Gastroesophageal sphincter (tissue), 4 donors: ENCODE measurements at regions not wholly inside any gene's neighbourhood (a gene's known extent, or its start where the extent isn't known, plus 50 kb on each side); places are given as distances from the start of the nearest gene placed in this dataset.
"Not testable (repeated sequence)": the region's sequence is repeated elsewhere in the genome, so short reads cannot be mapped to it uniquely, and the experiment has no call there.

Source experiments
- ATAC-seq: fragments of 150-250 bp; one replicate; pipeline ENCODE4 v1.9.1; 2016; ENCODE audit warnings: mild to moderate bottlenecking, moderate library complexity
- H3K27ac ChIP-seq, 4 donors: fragments of 200-600 bp; sonication (generic) in 3 of 4; 1 replicate in 3 of 4; 2 replicates in 1 of 4; pipeline ENCODE4 v1.5.1; 2016 to 2019
- H3K27me3 ChIP-seq: fragments of 200-600 bp; sonication (generic); one replicate; pipeline ENCODE4 v1.5.1; 2019
- H3K36me3 ChIP-seq, 2 donors: fragments of 200-600 bp; sonication (generic); one replicate each; pipeline ENCODE4 v1.5.1; 2019; ENCODE audit warnings: control low read depth in 1 of 2
- H3K4me1 ChIP-seq, 3 donors: fragments of 200-600 bp; sonication (generic); 1 replicate in 2 of 3; 2 replicates in 1 of 3; pipeline ENCODE4 v1.5.1; 2016 to 2019; ENCODE audit warnings: control low read depth in 2 of 3
- H3K4me3 ChIP-seq, 2 donors: fragments of 200-600 bp; sonication (generic); one replicate each; pipeline ENCODE4 v1.5.1; 2019; ENCODE audit warnings: mild to moderate bottlenecking in 1 of 2, moderate library complexity in 1 of 2
- H3K9me3 ChIP-seq, 3 donors: fragments of 200-600 bp; sonication (generic); one replicate each; pipeline ENCODE4 v1.5.1; 2017 to 2019; ENCODE audit warnings: control low read depth in 2 of 3
- CTCF ChIP-seq, 4 experiments: fragments of 200-600 bp in 2 of 4; fragments of 450-650 bp in 2 of 4; sonication (generic) in 1 of 4; IDR thresholded peaks; one replicate each; pipeline ENCODE4 v1.5.1; 2017 to 2019; ENCODE audit warnings: antibody characterized with exemption in 4 of 4, mild to moderate bottlenecking in 2 of 4, moderate library complexity in 2 of 4
- EP300 ChIP-seq: sonication (generic); formaldehyde crosslinking; IDR thresholded peaks from one replicate; pipeline ENCODE4 v1.6.1; 2017; ENCODE audit warnings: antibody characterized with exemption, mild to moderate bottlenecking
- POLR2A ChIP-seq, 2 donors: fragments of 450-650 bp; IDR thresholded peaks; one replicate each; pipeline ENCODE4 v1.6.1; 2017; ENCODE audit warnings: antibody characterized with exemption in 2 of 2, mild to moderate bottlenecking in 2 of 2, moderate library complexity in 1 of 2
- POLR2AphosphoS5 ChIP-seq: sonication (generic); formaldehyde crosslinking; IDR thresholded peaks from one replicate; pipeline ENCODE4 v1.6.1; 2017; ENCODE audit warnings: antibody characterized with exemption
- WGBS, 2 donors: methylation state at CpG; one replicate each; pipeline ENCODE4 v1.1.5; 2018; ENCODE audit warnings: low coverage in 1 of 2; 5-methylcytosine and 5-hydroxymethylcytosine counted together

DNA sequence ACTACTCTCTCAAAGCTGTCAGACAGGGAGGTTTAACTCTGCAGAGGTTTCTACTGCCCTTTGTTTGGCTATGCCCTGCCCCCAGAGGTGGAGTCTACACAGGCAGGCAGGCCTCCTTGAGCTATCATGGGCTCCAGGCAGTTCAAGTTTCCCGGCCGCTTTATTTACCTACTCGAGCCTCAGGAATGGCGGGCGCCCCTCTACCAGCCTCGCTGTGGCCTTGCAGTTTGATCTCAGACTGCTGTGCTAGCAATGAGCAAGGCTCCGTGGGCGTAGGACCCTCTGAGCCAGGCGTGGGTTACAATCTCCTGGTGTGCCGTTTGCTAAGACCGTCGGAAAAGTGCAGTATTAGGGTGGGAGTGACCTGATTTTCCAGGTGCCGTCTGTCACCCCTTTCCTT is 124.3 kb downstream of the PTCHD1 start:
- H3K36me3 ChIP-seq, H3K27ac ChIP-seq, H3K4me3 ChIP-seq, H3K4me1 ChIP-seq, ATAC-seq, H3K9me3 ChIP-seq, H3K27me3 ChIP-seq: not testable (repeated sequence)
- 100% methylated on average over 2 of the region's 13 CpGs; no CpG with 5 or more reads in 1 of the 2 donors for WGBS, 2 donors

DNA sequence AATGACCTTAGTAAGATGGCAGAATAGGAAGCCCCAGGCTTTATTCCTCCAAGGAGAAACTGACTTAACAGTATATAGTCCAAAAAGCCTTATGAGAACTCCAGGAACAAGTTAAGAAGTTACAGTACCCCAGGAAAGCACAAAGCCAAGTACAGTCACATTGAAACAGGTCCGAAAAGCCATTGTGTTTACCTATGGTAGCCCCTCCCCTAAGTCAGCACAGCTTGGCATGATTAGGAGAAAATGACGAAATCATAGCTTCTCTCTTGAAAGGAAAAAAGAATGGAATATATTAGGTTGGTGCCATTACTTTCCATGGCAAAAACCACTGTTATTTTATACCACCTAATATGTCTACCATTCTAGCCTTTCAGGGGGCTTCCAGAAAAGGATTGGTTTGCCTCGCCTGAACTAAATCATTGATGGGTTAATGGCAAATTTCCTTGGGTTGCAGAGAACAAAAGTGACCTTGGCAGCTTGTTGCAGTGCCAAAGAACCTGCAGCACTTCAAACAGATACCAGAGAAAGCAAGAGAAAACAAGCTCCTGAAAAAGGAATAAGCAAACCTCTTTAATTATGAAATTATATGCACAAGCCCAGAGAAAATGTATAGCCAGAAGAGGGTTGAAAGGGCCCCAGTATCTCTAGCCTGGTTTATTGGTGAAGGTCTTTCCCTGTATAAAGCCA is 130.6 kb downstream of the PTCHD1 start:
- no peaks in the 10 kb centered on the region for H3K36me3 ChIP-seq
- H3K9me3 ChIP-seq: peaks cover 0 to 8% (median 0%) of the 10 kb centered on the region in 3 donors
- H3K4me1 ChIP-seq: no peaks in the 10 kb centered on the region
- 86% methylated on average over 3 of the region's 3 CpGs; no CpG with 5 or more reads in 1 of the 2 donors for WGBS, 2 donors
- no peak overlapping the region for H3K4me3 ChIP-seq
- TF ChIP-seq CTCF (IDR thresholded peaks at IDR 0.05): no peak
- no peak for TF ChIP-seq POLR2A (IDR thresholded peaks at IDR 0.05)
- TF ChIP-seq EP300: no peak
- no peak for TF ChIP-seq POLR2AphosphoS5
- ATAC-seq: no peak
- H3K27me3 ChIP-seq: no peaks in the 10 kb centered on the region
- no peak overlapping the region for H3K27ac ChIP-seq

- Histone ChIP-seq H3K4me3 (no peak overlapping the region), H3K9me3 (peaks cover 0 to 8% (median 0%) of the 10 kb centered on the region in 3 donors), H3K27me3 (no peaks in the 10 kb centered on the region), H3K36me3 (no peaks in the 10 kb centered on the region), H3K27ac (no peak overlapping the region), H3K4me1 (no peaks in the 10 kb centered on the region)
- ATAC-seq: no peak
- WGBS, 2 donors: 55 to 56% methylated on average over 2 of the region's 2 CpGs
- TF ChIP-seq POLR2AphosphoS5: no peak
- no peak for TF ChIP-seq CTCF (IDR thresholded peaks at IDR 0.05)
- no peak for TF ChIP-seq POLR2A (IDR thresholded peaks at IDR 0.05)
- no peak for TF ChIP-seq EP300
Observed at GRCh38 chrX:23465985-23466384, 131.3 kb downstream of the PTCHD1 start.

- no peak overlapping the region for H3K27ac ChIP-seq
- no peak for ATAC-seq
- TF ChIP-seq POLR2A (IDR thresholded peaks at IDR 0.05) (no peak), POLR2AphosphoS5 (no peak)
- 35 to 68% methylated on average over 2 of the region's 2 CpGs for WGBS, 2 donors
- no peaks in the 10 kb centered on the region for H3K4me1 ChIP-seq
- no peaks in the 10 kb centered on the region for H3K9me3 ChIP-seq
- no peaks in the 10 kb centered on the region for H3K36me3 ChIP-seq
- H3K27me3 ChIP-seq: no peaks in the 10 kb centered on the region
- H3K4me3 ChIP-seq: no peak overlapping the region
Observed at GRCh38 chrX:23478056-23478455, 143.4 kb downstream of the PTCHD1 start.

- Histone ChIP-seq H3K27me3 (no peaks in the 10 kb centered on the region), H3K9me3 (no peaks in the 10 kb centered on the region), H3K4me1 (no peaks in the 10 kb centered on the region), H3K36me3 (no peaks in the 10 kb centered on the region), H3K27ac (no peak overlapping the region), H3K4me3 (no peak overlapping the region)
- no peak for ATAC-seq
- TF ChIP-seq POLR2A (IDR thresholded peaks at IDR 0.05) (no peak), CTCF (IDR thresholded peaks at IDR 0.05) (no peak), EP300 (no peak), POLR2AphosphoS5 (no peak)
- 49 to 51% methylated on average over 3 of the region's 3 CpGs for WGBS, 2 donors
Observed at GRCh38 chrX:23478561-23478960, 143.9 kb downstream of the PTCHD1 start.

GRCh38 chrX:23482561-23482960 is 147.9 kb downstream of the PTCHD1 start:
- no peaks in the 10 kb centered on the region for H3K9me3 ChIP-seq
- no peak overlapping the region for H3K4me3 ChIP-seq
- TF ChIP-seq POLR2AphosphoS5 (no peak), POLR2A (IDR thresholded peaks at IDR 0.05) (no peak), EP300 (no peak), CTCF (IDR thresholded peaks at IDR 0.05) (no peak)
- no peaks in the 10 kb centered on the region for H3K36me3 ChIP-seq
- no peak for ATAC-seq
- WGBS, 2 donors: 15 to 90% methylated on average over 1 to 2 of the region's 3 CpGs
- no peak overlapping the region for H3K27ac ChIP-seq
- H3K27me3 ChIP-seq: no peaks in the 10 kb centered on the region
- no peaks in the 10 kb centered on the region for H3K4me1 ChIP-seq
